ENCODE measurements at regions not wholly inside any gene's neighbourhood (a gene's known extent, or its start where the extent isn't known, plus 50 kb on each side); places are given as distances from the start of the nearest gene placed in this dataset.

- TF ChIP-seq CTCF (IDR thresholded peaks at IDR 0.05) (no peak), ZFX (IDR thresholded peaks at IDR 0.05; ENCODE audit: borderline replicate concordance) (no peak)
Observed at GRCh38 chr13:34772881-34773280, 169.2 kb upstream of the NBEA start.

Data from 22Rv1 (cell line).